Neural cell (in vitro differentiated cells): ENCODE measurements at regions not wholly inside any gene's neighbourhood (a gene's known extent, or its start where the extent isn't known, plus 50 kb on each side); places are given as distances from the start of the nearest gene placed in this dataset.

Experiments used
- CTCF ChIP-seq: fragments of 450-650 bp; IDR thresholded peaks from 2 replicates; pipeline ENCODE4 v1.5.1; 2014; ENCODE audit warnings: antibody characterized with exemption, mild to moderate bottlenecking, moderate library complexity; ENCODE audit not compliant: poor library complexity, severe bottlenecking
- EP300 ChIP-seq: fragments of 450-650 bp; conservative IDR thresholded peaks from 2 replicates; pipeline ENCODE4 v1.6.1; 2014; ENCODE audit warnings: antibody characterized with exemption, mild to moderate bottlenecking, moderate library complexity; ENCODE audit not compliant: poor library complexity, severe bottlenecking
- MXI1 ChIP-seq: fragments of 450-650 bp; conservative IDR thresholded peaks from 2 replicates; pipeline ENCODE4 v1.6.1; 2014; ENCODE audit warnings: antibody characterized with exemption, mild to moderate bottlenecking; ENCODE audit not compliant: poor library complexity, severe bottlenecking
- POLR2AphosphoS5 ChIP-seq: IDR thresholded peaks from 2 replicates; pipeline ENCODE4 v1.6.1; 2012
- RAD21 ChIP-seq: fragments of 450-650 bp; conservative IDR thresholded peaks from 2 replicates; pipeline ENCODE4 v1.6.1; 2014; ENCODE audit warnings: antibody characterized with exemption, mild to moderate bottlenecking, moderate library complexity

- no peak for TF ChIP-seq CTCF
- no peak for TF ChIP-seq POLR2AphosphoS5
- TF ChIP-seq MXI1, result no peak
- TF ChIP-seq RAD21, result no peak
- no peak for TF ChIP-seq EP300
These were observed 100.5 kb upstream of the ESRRG start for GRCh38 chr1:216823731-216824130.
